T-helper 22 cell (primary cell): ENCODE measurements at regions not wholly inside any gene's neighbourhood (a gene's known extent, or its start where the extent isn't known, plus 50 kb on each side); places are given as distances from the start of the nearest gene placed in this dataset.
"Not testable (repeated sequence)": the region's sequence is repeated elsewhere in the genome, so short reads cannot be mapped to it uniquely, and the experiment has no call there.

Experiments
- DNase-seq: peaks from one replicate; pipeline ENCODE4 v3.0.0-alpha.2; 2020; ENCODE audit warnings: low read depth

- no peak for DNase-seq
Observed at GRCh38 chr21:28126521-28127174, 866.0 kb downstream of the LTN1 start.

GRCh38 chr21:28124541-28124940 is 868.1 kb downstream of the LTN1 start:
- no peak for DNase-seq

- no peak for DNase-seq
Observed at GRCh38 chr21:28118570-28118969, 874.1 kb downstream of the LTN1 start.

- DNase-seq: not testable (repeated sequence)
Observed at GRCh38 chr21:28114986-28115385, 877.7 kb downstream of the LTN1 start.

- DNase-seq: no peak
Observed at GRCh38 chr21:28113718-28114117, 879.0 kb downstream of the LTN1 start.

- DNase-seq: no peak
Observed at GRCh38 chr21:28112511-28112910, 880.2 kb downstream of the LTN1 start.

GRCh38 chr21:28111151-28111619 is 881.5 kb downstream of the LTN1 start:
- no peak for DNase-seq

GRCh38 chr21:28110716-28111115 is 882.0 kb downstream of the LTN1 start:
- DNase-seq: no peak

GRCh38 chr21:28110074-28110473 is 882.6 kb downstream of the LTN1 start:
- no peak for DNase-seq

- no peak for DNase-seq
Observed at GRCh38 chr21:28106370-28106890, 886.2 kb downstream of the LTN1 start.

GRCh38 chr21:28104346-28104745 is 888.3 kb downstream of the LTN1 start:
- DNase-seq: no peak

GRCh38 chr21:28100366-28100765 is 892.3 kb downstream of the LTN1 start:
- no peak for DNase-seq

- DNase-seq: no peak
Observed at GRCh38 chr21:28099001-28099705, 893.5 kb downstream of the LTN1 start.

- no peak for DNase-seq
Observed at GRCh38 chr21:28091466-28091865, 901.2 kb downstream of the LTN1 start.

GRCh38 chr21:28090546-28090945 is 902.1 kb downstream of the LTN1 start:
- no peak for DNase-seq

- no peak for DNase-seq
Observed at GRCh38 chr21:28089599-28090441, 902.9 kb downstream of the LTN1 start.

- no peak for DNase-seq
Observed at GRCh38 chr21:28086861-28087581, 905.7 kb downstream of the LTN1 start.

- no peak for DNase-seq
Observed at GRCh38 chr21:28084951-28085350, 907.7 kb downstream of the LTN1 start.

GRCh38 chr21:28083350-28083749 is 909.3 kb downstream of the LTN1 start:
- no peak for DNase-seq

- DNase-seq: no peak
Observed at GRCh38 chr21:28078126-28078525, 914.6 kb downstream of the LTN1 start.

GRCh38 chr21:28074676-28075075 is 918.0 kb downstream of the LTN1 start:
- DNase-seq: no peak

GRCh38 chr21:28072601-28073000 is 920.1 kb downstream of the LTN1 start:
- DNase-seq: no peak
